Thymus (tissue), 11 donors: ENCODE measurements at regions not wholly inside any gene's neighbourhood (a gene's known extent, or its start where the extent isn't known, plus 50 kb on each side); places are given as distances from the start of the nearest gene placed in this dataset.
A peak's percentile ranks its signal among the peaks of the same experiment; 100 is the strongest.

ENCODE experiments used
- DNase-seq, 9 donors: peaks; one replicate each; pipeline ENCODE4 v3.0.0-alpha.2; 2013; ENCODE audit warnings: low spot score in 9 of 9, low read depth in 6 of 9, missing footprints in 1 of 9
- H3K27ac ChIP-seq, 2 donors: one replicate each; pipeline ENCODE4 v1.5.1; 2013; ENCODE audit warnings: control low read depth in 1 of 2, low read depth in 1 of 2, low read length in 1 of 2, mild to moderate bottlenecking in 1 of 2, moderate library complexity in 1 of 2
- H3K27me3 ChIP-seq, 2 donors: one replicate each; pipeline ENCODE4 v1.5.1; 2013; ENCODE audit warnings: low read length in 1 of 2; ENCODE audit not compliant: control insufficient read depth in 2 of 2, insufficient read depth in 1 of 2
- H3K36me3 ChIP-seq, 2 donors: one replicate each; pipeline ENCODE4 v1.5.1; 2013; ENCODE audit warnings: low read length in 1 of 2, mild to moderate bottlenecking in 1 of 2, moderate library complexity in 1 of 2; ENCODE audit not compliant: control insufficient read depth in 2 of 2, insufficient read depth in 2 of 2
- H3K4me1 ChIP-seq, 2 donors: one replicate each; pipeline ENCODE4 v1.5.1; 2013; ENCODE audit warnings: low read length in 2 of 2; ENCODE audit not compliant: control insufficient read depth in 2 of 2, insufficient read depth in 2 of 2
- H3K4me3 ChIP-seq, 2 donors: one replicate each; pipeline ENCODE4 v1.5.1; 2013; ENCODE audit warnings: low read length in 2 of 2, control low read depth in 1 of 2, mild to moderate bottlenecking in 1 of 2
- H3K9me3 ChIP-seq, 2 donors: one replicate each; pipeline ENCODE4 v1.5.1; 2013; ENCODE audit warnings: low read length in 1 of 2, mild to moderate bottlenecking in 1 of 2; ENCODE audit not compliant: control insufficient read depth in 2 of 2, insufficient read depth in 1 of 2
- WGBS: extraction: QIAGEN DNeasy Blood & Tissue Kit; methylation state at CpG from one replicate; pipeline ENCODE4 v1.1.7; 2013; 5-methylcytosine and 5-hydroxymethylcytosine counted together
- donor health status: healthy.

- no peak overlapping the region for H3K4me3 ChIP-seq
- no peak overlapping the region for H3K27ac ChIP-seq
- H3K36me3 ChIP-seq = no peaks in the 10 kb centered on the region
- no peaks in the 10 kb centered on the region for H3K9me3 ChIP-seq
- DNase-seq = no peak
- no peaks in the 10 kb centered on the region for H3K4me1 ChIP-seq
- no peaks in the 10 kb centered on the region for H3K27me3 ChIP-seq
- 96% methylated on average over 3 of the region's 3 CpGs for WGBS
Observed at GRCh38 chr5:122719991-122720746, 54.7 kb upstream of the SNX2 start.

GRCh38 chr5:122721127-122721526 lies 53.8 kb upstream of the SNX2 start:
- H3K4me3 ChIP-seq = no peak overlapping the region
- H3K36me3 ChIP-seq = no peaks in the 10 kb centered on the region
- H3K9me3 ChIP-seq = no peaks in the 10 kb centered on the region
- DNase-seq = no peak
- WGBS = 97% methylated on average over 3 of the region's 3 CpGs
- H3K27me3 ChIP-seq = no peaks in the 10 kb centered on the region
- no peaks in the 10 kb centered on the region for H3K4me1 ChIP-seq
- H3K27ac ChIP-seq = no peak overlapping the region

GRCh38 chr5:122722341-122722740 lies 52.5 kb upstream of the SNX2 start:
- 95% methylated on average over 2 of the region's 2 CpGs for WGBS

GRCh38 chr5:122723606-122724352 lies 51.1 kb upstream of the SNX2 start:
- peak in 1 of 9 donors; percentile 15 for DNase-seq
- no peaks in the 10 kb centered on the region for H3K36me3 ChIP-seq
- no peak overlapping the region for H3K4me3 ChIP-seq
- no peaks in the 10 kb centered on the region for H3K9me3 ChIP-seq
- WGBS = 87% methylated on average over 4 of the region's 4 CpGs
- no peaks in the 10 kb centered on the region for H3K27me3 ChIP-seq
- H3K4me1 ChIP-seq = no peaks in the 10 kb centered on the region
- no peak overlapping the region for H3K27ac ChIP-seq

More at GRCh38 chr5:122722341-122722740, 52.5 kb upstream of the SNX2 start:
- no peak for DNase-seq
- H3K9me3 ChIP-seq = no peaks in the 10 kb centered on the region
- H3K27me3 ChIP-seq = no peaks in the 10 kb centered on the region
- H3K27ac ChIP-seq = no peak overlapping the region
- H3K4me1 ChIP-seq = no peaks in the 10 kb centered on the region
- H3K36me3 ChIP-seq = no peaks in the 10 kb centered on the region
- no peak overlapping the region for H3K4me3 ChIP-seq
